Lower lobe of right lung (tissue), 2 donors: ENCODE measurements at regions not wholly inside any gene's neighbourhood (a gene's known extent, or its start where the extent isn't known, plus 50 kb on each side); places are given as distances from the start of the nearest gene placed in this dataset.
"Not testable (repeated sequence)": the region's sequence is repeated elsewhere in the genome, so short reads cannot be mapped to it uniquely, and the experiment has no call there.

ENCODE experiments used
- ATAC-seq, 2 donors: fragments of 200-7000 bp; cut with Tn5 transposase; one replicate each; pipeline ENCODE4 v1.9.1; 2020 to 2022; ENCODE audit warnings: mild to moderate bottlenecking in 2 of 2, moderate library complexity in 2 of 2
- DNase-seq: peaks from one replicate; pipeline ENCODE4 v3.0.0-alpha.2; 2020
- H3K27ac ChIP-seq: fragments of 200-600 bp; one replicate; pipeline ENCODE4 v1.8.0; 2022
- H3K27me3 ChIP-seq: fragments of 200-600 bp; one replicate; pipeline ENCODE4 v1.8.0; 2022; ENCODE audit warnings: low read depth
- H3K36me3 ChIP-seq: fragments of 200-600 bp; one replicate; pipeline ENCODE4 v1.8.0; 2022; ENCODE audit warnings: mild to moderate bottlenecking
- H3K4me1 ChIP-seq: fragments of 200-600 bp; one replicate; pipeline ENCODE4 v1.8.0; 2022
- H3K4me3 ChIP-seq: fragments of 200-600 bp; one replicate; pipeline ENCODE4 v1.8.0; 2022; ENCODE audit warnings: mild to moderate bottlenecking
- H3K9me3 ChIP-seq: fragments of 200-600 bp; one replicate; pipeline ENCODE4 v1.8.0; 2022
- intact Hi-C: fragments of 100-400 bp; cut with DNase I; formaldehyde crosslinking; loops from one replicate; pipeline ENCODE4 v1.11.0; 2022
- TF ChIP-seq, protein P1 (sequence below): fragments of 200-600 bp; IDR thresholded peaks from one replicate; pipeline ENCODE4 v1.8.0; 2022; ENCODE audit warnings: antibody characterized with exemption, mild to moderate bottlenecking
- donor health status: DM: no; HTN: yes; CAD: no; lungs with severe emphysema.

DNA sequence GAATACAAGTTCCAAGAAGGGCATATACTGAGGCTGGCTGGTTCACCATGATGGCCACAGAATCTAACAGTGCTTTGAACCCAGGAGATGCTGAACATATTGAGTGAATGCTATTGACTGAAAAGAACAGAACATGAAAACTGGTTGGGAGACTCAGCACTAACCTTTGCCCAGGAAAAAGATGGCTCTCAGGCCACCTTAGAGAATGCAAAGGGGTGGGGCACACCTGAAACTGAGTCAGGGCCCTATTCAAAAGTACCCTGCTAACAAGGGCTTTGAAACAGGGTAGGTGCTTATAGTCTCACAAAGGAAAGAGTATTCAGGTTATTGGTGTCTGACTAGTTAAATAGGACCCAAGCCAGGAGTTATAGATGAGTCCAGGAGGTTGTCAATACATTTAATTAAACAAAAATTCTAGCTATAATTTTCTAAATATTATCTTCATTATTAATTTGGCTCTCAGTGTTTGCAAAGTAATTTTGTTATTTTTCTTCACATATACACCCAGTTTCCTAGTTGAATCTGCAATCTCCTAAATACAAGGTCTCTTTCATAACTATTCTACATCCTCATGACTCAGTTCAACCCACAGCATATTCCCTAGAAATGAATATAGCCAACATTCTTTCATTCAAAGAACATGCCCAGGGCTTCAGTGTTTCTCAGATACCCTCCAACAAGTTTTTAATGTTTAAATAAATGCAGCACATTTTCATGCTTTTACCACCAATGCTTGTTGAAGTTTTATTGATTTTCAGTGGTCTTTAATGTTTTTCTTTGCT is 144.2 kb upstream of the RAPGEF2 start:
- H3K4me1 ChIP-seq, result no peaks in the 10 kb centered on the region
- H3K4me3 ChIP-seq, result no peak overlapping the region
- ATAC-seq (no peak), DNase-seq (no peak)
- intact Hi-C loops, result no loop called here
- no peaks in the 10 kb centered on the region for H3K27me3 ChIP-seq
- no peak overlapping the region for H3K27ac ChIP-seq
- no peaks in the 10 kb centered on the region for H3K36me3 ChIP-seq
- H3K9me3 ChIP-seq, result no peaks in the 10 kb centered on the region
- TF ChIP-seq, protein P1, sequence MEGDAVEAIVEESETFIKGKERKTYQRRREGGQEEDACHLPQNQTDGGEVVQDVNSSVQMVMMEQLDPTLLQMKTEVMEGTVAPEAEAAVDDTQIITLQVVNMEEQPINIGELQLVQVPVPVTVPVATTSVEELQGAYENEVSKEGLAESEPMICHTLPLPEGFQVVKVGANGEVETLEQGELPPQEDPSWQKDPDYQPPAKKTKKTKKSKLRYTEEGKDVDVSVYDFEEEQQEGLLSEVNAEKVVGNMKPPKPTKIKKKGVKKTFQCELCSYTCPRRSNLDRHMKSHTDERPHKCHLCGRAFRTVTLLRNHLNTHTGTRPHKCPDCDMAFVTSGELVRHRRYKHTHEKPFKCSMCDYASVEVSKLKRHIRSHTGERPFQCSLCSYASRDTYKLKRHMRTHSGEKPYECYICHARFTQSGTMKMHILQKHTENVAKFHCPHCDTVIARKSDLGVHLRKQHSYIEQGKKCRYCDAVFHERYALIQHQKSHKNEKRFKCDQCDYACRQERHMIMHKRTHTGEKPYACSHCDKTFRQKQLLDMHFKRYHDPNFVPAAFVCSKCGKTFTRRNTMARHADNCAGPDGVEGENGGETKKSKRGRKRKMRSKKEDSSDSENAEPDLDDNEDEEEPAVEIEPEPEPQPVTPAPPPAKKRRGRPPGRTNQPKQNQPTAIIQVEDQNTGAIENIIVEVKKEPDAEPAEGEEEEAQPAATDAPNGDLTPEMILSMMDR, result no peak

DNA sequence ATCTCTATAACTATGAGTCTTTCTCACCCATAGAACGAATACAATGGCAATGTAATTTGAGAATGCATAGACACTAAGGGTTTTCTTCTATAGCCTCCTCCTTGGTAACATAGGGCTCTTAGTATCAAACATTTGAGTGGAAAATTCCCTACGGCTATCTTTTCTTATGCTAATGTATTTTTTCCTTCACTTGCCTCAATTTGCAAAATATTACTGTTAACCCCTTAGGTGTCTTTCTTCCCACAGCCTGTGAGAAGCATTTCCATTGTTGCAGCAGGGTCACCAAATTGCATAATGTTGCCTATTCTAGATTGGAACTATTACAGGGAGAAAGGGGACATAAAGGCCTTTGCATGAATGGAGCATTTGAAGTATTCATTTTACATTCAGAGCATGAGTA is 140.5 kb upstream of the RAPGEF2 start:
- DNase-seq, result no peak
- Histone ChIP-seq H3K4me1 (no peaks in the 10 kb centered on the region), H3K4me3 (no peak overlapping the region), H3K36me3 (no peaks in the 10 kb centered on the region), H3K27ac (no peak overlapping the region), H3K9me3 (no peaks in the 10 kb centered on the region), H3K27me3 (no peaks in the 10 kb centered on the region)
- TF ChIP-seq, protein P1, result no peak
- ATAC-seq, result no peak
- intact Hi-C loops, result no loop called here

DNA sequence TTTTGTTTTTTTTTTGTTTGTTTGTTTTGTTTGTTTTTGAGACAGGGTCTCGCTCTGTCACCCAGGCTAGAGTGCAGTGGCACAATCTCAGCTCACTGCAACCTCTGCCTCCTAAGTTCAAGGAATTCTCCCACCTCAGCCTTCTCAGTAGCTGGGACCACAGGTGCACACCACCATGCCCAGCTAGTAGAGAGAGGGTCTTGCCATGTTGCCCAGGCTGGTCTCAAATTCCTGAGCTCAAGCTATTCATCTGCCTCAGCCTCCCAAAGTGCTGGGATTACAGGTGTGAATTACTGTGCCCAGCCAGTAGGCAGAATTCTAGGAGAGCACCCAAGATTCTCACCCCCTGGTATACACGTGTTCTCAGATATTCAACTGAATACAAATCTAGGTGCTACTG is 139.6 kb upstream of the RAPGEF2 start:
- intact Hi-C loops, H3K4me1 ChIP-seq, H3K4me3 ChIP-seq, ATAC-seq, DNase-seq, H3K36me3 ChIP-seq, H3K9me3 ChIP-seq, H3K27me3 ChIP-seq, H3K27ac ChIP-seq: not testable (repeated sequence)

DNA sequence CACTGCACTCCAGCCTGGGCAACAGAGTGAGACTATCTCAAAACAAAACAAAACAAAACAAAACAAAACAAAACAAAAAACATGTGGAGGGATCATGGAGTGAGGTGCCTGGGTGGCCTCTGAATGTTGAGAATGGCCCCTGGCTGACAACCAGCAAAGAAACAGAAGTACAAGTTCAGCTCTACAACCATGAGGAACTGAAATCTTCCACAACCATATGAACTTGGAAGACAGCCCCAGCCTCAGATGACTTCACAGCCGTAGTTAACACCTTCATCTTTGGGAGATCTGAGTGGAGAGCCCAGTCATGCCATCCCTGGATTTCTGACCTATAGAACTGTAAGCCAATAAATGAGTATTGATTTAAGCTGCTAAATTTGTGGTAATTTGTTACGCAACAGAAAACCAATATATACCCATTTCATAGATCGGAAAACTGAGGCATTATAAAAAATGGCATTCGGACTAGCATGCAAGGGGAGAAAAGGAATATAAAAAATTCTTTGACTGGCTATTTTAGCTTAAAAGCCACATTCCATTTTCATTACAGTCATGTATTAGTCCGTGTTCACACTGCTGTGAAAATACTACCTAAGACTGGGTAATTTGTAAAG is 138.7 kb upstream of the RAPGEF2 start:
- no peaks in the 10 kb centered on the region for H3K4me1 ChIP-seq
- ATAC-seq (no peak), DNase-seq (no peak)
- no peak overlapping the region for H3K27ac ChIP-seq
- no peak overlapping the region for H3K4me3 ChIP-seq
- no peaks in the 10 kb centered on the region for H3K9me3 ChIP-seq
- H3K36me3 ChIP-seq, result no peaks in the 10 kb centered on the region
- intact Hi-C loops, result no loop called here
- TF ChIP-seq, protein P1, result no peak
- H3K27me3 ChIP-seq, result no peaks in the 10 kb centered on the region

DNA sequence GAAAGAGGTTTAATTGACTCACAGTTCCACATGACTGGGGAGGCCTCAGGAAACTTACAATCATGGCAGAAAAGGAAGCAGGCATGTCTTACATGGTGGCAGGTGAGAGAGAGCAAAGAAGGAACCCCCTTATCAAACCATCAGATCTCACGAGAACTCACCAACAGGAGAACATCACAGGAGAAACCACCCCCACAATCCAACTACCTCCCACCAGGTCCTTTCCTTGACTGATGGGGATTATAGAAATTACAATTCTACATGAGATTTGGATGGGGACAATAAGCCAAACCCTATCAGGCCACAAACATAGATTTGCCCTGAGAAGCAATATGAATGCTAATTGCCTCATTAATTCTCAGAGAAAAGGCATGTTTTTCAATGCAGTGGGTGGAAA is 138.2 kb upstream of the RAPGEF2 start:
- intact Hi-C loops, result no loop called here
- no peak for ATAC-seq
- H3K36me3 ChIP-seq, result no peaks in the 10 kb centered on the region
- no peaks in the 10 kb centered on the region for H3K27me3 ChIP-seq
- TF ChIP-seq, protein P1, result no peak
- H3K4me3 ChIP-seq, result no peak overlapping the region
- no peak overlapping the region for H3K27ac ChIP-seq
- DNase-seq, result no peak
- no peaks in the 10 kb centered on the region for H3K9me3 ChIP-seq
- H3K4me1 ChIP-seq, result no peaks in the 10 kb centered on the region

DNA sequence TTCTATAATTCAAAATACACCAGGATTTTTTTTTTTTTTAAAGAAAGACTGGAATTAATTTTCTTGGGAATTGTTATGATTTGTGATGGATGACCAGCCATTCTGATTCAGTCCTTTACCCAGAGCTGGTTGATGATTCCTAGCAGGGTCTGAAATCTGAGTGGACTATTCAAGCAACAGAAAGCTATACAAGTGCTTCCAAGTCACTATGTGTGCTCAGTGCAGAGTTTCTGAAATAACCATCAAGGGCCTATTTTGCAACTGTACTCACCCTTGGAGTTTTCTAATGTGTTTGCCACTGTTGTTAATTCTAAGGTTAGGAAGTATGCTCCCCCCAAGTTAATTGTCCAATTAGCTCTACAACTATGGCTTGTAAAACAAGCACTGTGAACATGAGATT is 137.7 kb upstream of the RAPGEF2 start:
- no peak overlapping the region for H3K4me3 ChIP-seq
- intact Hi-C loops, result no loop called here
- H3K4me1 ChIP-seq, result no peaks in the 10 kb centered on the region
- DNase-seq, result no peak
- peak; percentile 53 to 65 for ATAC-seq
- no peaks in the 10 kb centered on the region for H3K27me3 ChIP-seq
- H3K27ac ChIP-seq, result no peak overlapping the region
- H3K36me3 ChIP-seq, result no peaks in the 10 kb centered on the region
- H3K9me3 ChIP-seq, result no peaks in the 10 kb centered on the region
- TF ChIP-seq, protein P1, result no peak
